Sigmoid colon (tissue), 6 donors: ENCODE measurements at regions not wholly inside any gene's neighbourhood (a gene's known extent, or its start where the extent isn't known, plus 50 kb on each side); places are given as distances from the start of the nearest gene placed in this dataset.

Experiments
- DNase-seq: peaks from one replicate; pipeline ENCODE4 v3.0.0-alpha.2; 2019
- H3K27ac ChIP-seq, 4 donors: fragments of 200-600 bp; sonication (generic); one replicate each; pipeline ENCODE4 v1.5.1; 2016 to 2019; ENCODE audit warnings: mild to moderate bottlenecking in 1 of 4
- H3K27me3 ChIP-seq, 3 donors: fragments of 200-600 bp; sonication (generic); one replicate each; pipeline ENCODE4 v1.5.1; 2019; ENCODE audit warnings: mild to moderate bottlenecking in 1 of 3
- H3K36me3 ChIP-seq, 4 donors: fragments of 200-600 bp; sonication (generic); one replicate each; pipeline ENCODE4 v1.5.1; 2016 to 2019
- H3K4me1 ChIP-seq, 4 donors: fragments of 200-600 bp; sonication (generic); one replicate each; pipeline ENCODE4 v1.5.1; 2017 to 2019
- H3K4me3 ChIP-seq, 4 donors: fragments of 200-600 bp; sonication (generic); one replicate each; pipeline ENCODE4 v1.5.1; 2017 to 2019; ENCODE audit warnings: mild to moderate bottlenecking in 2 of 4, moderate library complexity in 1 of 4
- H3K9me3 ChIP-seq, 4 donors: fragments of 200-600 bp in 3 of 4; sonication (generic) in 3 of 4; one replicate each; pipeline versions ENCODE4 v1.5.1 to v1.6.1; 2013 to 2019
- EP300 ChIP-seq, 4 donors: sonication (generic); formaldehyde crosslinking; IDR thresholded peaks; one replicate each; pipeline ENCODE4 v1.6.1; 2017; ENCODE audit warnings: antibody characterized with exemption in 4 of 4
- POLR2A ChIP-seq, 2 donors: fragments of 450-650 bp; IDR thresholded peaks; one replicate each; pipeline ENCODE4 v1.6.1; 2016; ENCODE audit warnings: antibody characterized with exemption in 2 of 2, mild to moderate bottlenecking in 2 of 2, moderate library complexity in 2 of 2
- POLR2AphosphoS5 ChIP-seq, 4 donors: sonication (generic); formaldehyde crosslinking; IDR thresholded peaks; one replicate each; pipeline ENCODE4 v1.6.1; 2017; ENCODE audit warnings: antibody characterized with exemption in 4 of 4
- WGBS, 2 donors: extraction: QIAGEN DNeasy Blood & Tissue Kit; methylation state at CpG; one replicate each; pipeline ENCODE4 v1.1.7; 2013; 5-methylcytosine and 5-hydroxymethylcytosine counted together
- intact Hi-C: fragments of 100-400 bp; cut with DNase I; formaldehyde crosslinking; loops from one replicate; pipeline ENCODE4 v1.15.1; 2023
- TF ChIP-seq, protein P1 (sequence below), 4 experiments: fragments of 450-650 bp in 3 of 4; fragments of 200-600 bp in 1 of 4; IDR thresholded peaks; one replicate each; pipeline ENCODE4 v1.5.1; 2016 to 2019; ENCODE audit warnings: antibody characterized with exemption in 4 of 4, mild to moderate bottlenecking in 3 of 4, moderate library complexity in 2 of 4
- donor health status: healthy with polysubstance abuse.
- donor health status: healthy.

DNA sequence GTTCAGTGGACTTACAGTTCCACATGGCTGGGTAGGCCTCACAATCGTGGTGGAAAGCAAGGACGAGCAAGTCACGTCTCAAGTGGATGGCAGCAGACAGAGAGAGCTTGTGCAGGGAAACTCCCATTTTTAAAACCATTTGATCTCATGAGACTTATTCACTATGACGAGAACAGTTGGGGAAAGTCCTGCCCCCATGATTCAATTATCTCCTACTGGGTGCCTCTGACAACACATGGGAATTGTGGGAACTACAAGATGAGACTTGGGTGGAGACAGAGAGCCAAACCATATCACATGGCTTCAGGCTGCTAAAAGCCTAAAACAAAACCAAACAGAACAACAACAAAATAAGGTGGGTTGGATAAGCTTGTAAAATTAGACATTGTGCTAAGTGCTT lies 194.4 kb upstream of the CPEB2 start:
- Histone ChIP-seq H3K9me3 (no peaks in the 10 kb centered on the region), H3K36me3 (no peaks in the 10 kb centered on the region), H3K4me3 (no peak overlapping the region), H3K27ac (no peak overlapping the region), H3K4me1 (no peaks in the 10 kb centered on the region), H3K27me3 (no peaks in the 10 kb centered on the region)
- WGBS, 2 donors = 85 to 88% methylated on average over 4 of the region's 4 CpGs
- DNase-seq = no peak
- intact Hi-C loops = no loop called here
- no peak for TF ChIP-seq POLR2A (IDR thresholded peaks at IDR 0.05)
- TF ChIP-seq, protein P1, sequence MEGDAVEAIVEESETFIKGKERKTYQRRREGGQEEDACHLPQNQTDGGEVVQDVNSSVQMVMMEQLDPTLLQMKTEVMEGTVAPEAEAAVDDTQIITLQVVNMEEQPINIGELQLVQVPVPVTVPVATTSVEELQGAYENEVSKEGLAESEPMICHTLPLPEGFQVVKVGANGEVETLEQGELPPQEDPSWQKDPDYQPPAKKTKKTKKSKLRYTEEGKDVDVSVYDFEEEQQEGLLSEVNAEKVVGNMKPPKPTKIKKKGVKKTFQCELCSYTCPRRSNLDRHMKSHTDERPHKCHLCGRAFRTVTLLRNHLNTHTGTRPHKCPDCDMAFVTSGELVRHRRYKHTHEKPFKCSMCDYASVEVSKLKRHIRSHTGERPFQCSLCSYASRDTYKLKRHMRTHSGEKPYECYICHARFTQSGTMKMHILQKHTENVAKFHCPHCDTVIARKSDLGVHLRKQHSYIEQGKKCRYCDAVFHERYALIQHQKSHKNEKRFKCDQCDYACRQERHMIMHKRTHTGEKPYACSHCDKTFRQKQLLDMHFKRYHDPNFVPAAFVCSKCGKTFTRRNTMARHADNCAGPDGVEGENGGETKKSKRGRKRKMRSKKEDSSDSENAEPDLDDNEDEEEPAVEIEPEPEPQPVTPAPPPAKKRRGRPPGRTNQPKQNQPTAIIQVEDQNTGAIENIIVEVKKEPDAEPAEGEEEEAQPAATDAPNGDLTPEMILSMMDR (IDR thresholded peaks at IDR 0.05) = no peak
- no peak for TF ChIP-seq POLR2AphosphoS5 (IDR thresholded peaks at IDR 0.05)
- TF ChIP-seq EP300 (IDR thresholded peaks at IDR 0.05) = no peak

DNA sequence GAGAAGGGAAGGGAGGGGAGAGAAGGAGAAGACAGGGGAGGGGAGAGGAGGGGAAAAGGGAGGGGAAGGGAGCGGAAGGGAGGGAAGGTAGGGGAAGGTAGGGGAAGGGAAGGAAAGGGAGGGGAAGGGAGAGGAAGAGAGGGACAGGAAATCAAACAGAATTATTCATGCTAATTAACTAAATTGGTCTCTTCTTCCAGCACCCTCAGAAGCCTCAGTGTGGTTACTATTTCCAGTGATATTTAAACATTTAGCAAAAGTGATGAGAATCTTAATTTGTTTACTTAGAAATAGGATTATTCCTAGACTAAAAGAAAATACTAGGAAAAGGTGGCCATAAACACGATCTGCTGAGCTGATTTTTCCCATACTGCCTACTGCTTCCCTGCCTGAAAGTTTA lies 193.1 kb upstream of the CPEB2 start:
- 69 to 74% methylated on average over 2 of the region's 2 CpGs for WGBS, 2 donors
- Histone ChIP-seq H3K36me3 (no peaks in the 10 kb centered on the region), H3K27me3 (no peaks in the 10 kb centered on the region), H3K27ac (no peak overlapping the region), H3K4me3 (no peak overlapping the region), H3K4me1 (no peaks in the 10 kb centered on the region), H3K9me3 (no peaks in the 10 kb centered on the region)
- TF ChIP-seq POLR2A (IDR thresholded peaks at IDR 0.05) (no peak), EP300 (IDR thresholded peaks at IDR 0.05) (no peak), POLR2AphosphoS5 (IDR thresholded peaks at IDR 0.05) (no peak)
- TF ChIP-seq, protein P1 (IDR thresholded peaks at IDR 0.05) = no peak
- intact Hi-C loops = no loop called here
- DNase-seq = no peak

DNA sequence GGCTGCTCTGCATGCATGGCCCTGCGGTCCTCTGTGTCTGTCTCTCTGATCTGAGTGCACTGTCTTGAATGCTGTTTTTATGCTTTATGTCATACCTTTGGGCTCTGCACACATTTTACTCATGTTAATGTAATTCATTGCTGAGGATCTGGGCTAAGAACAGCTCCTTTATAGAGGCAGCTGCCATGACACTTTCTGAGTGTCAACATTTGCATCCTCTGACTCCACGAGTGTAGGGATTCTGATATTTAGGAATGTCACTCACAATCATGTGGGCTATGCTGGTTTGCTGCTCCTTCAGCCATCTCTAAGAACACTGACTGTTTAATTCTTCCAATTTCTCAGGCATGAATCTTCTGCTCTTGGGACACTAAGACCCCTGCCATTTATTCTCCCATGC lies 192.2 kb upstream of the CPEB2 start:
- WGBS, 2 donors = 80 to 82% methylated on average over 2 of the region's 2 CpGs
- DNase-seq = no peak
- Histone ChIP-seq H3K27ac (no peak overlapping the region), H3K9me3 (no peaks in the 10 kb centered on the region), H3K4me1 (no peaks in the 10 kb centered on the region), H3K27me3 (no peaks in the 10 kb centered on the region), H3K4me3 (no peak overlapping the region), H3K36me3 (no peaks in the 10 kb centered on the region)
- intact Hi-C loops = no loop called here
- TF ChIP-seq POLR2A (IDR thresholded peaks at IDR 0.05) = no peak
- TF ChIP-seq, protein P1 (IDR thresholded peaks at IDR 0.05) = no peak

DNA sequence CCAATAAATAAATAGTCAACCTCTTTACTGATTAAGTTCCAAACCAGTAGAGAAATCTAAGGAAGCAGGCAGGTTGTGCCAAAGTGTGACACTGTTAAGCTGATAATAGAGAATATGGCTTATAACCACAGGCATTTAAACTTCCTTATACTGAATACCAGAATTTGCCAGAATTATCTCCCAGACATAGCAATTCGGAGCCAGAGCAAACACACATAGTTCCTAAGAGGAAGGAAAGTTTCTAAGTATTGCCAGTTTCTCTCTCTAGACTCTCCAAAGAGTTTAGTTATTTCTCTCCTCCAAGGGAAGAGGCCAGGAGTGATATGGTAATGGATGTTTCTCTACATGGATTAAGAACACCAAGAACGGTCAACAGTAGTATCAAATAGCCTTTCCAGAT lies 191.7 kb upstream of the CPEB2 start:
- Histone ChIP-seq H3K4me1 (no peaks in the 10 kb centered on the region), H3K27ac (no peak overlapping the region), H3K36me3 (no peaks in the 10 kb centered on the region), H3K27me3 (no peaks in the 10 kb centered on the region), H3K4me3 (no peak overlapping the region), H3K9me3 (no peaks in the 10 kb centered on the region)
- no peak for DNase-seq
- WGBS, 2 donors = 54 to 74% methylated on average over 2 of the region's 2 CpGs
- TF ChIP-seq POLR2A (IDR thresholded peaks at IDR 0.05) = no peak
- TF ChIP-seq, protein P1 (IDR thresholded peaks at IDR 0.05) = no peak
- no peak for TF ChIP-seq EP300 (IDR thresholded peaks at IDR 0.05)
- intact Hi-C loops = no loop called here

DNA sequence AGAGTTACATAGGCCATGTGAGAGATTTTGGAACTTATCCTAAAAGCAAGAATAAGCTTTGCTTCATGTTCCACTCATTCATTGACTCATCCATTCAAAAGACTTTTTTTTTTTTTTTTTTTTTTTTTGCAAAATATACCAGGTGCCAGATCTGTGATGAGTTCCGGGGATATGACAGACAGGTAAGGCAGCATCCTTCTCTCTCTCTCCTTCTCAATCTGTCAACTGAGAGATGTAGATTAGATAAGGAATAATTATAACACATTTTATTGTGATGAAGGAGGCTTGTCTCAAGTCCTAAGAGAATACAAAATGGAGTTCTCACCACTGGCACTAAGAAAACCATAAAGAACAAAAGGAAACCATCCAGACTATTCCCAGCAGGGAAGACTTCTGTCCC lies 190.2 kb upstream of the CPEB2 start:
- Histone ChIP-seq H3K9me3 (no peaks in the 10 kb centered on the region), H3K4me1 (peaks cover 0 to 11% (median 8%) of the 10 kb centered on the region in 4 donors), H3K27ac (no peak overlapping the region), H3K4me3 (no peak overlapping the region), H3K36me3 (no peaks in the 10 kb centered on the region), H3K27me3 (no peaks in the 10 kb centered on the region)
- no peak for DNase-seq
- intact Hi-C loops = no loop called here
- TF ChIP-seq EP300 (IDR thresholded peaks at IDR 0.05) (no peak), POLR2A (IDR thresholded peaks at IDR 0.05) (no peak), POLR2AphosphoS5 (IDR thresholded peaks at IDR 0.05) (no peak)
- TF ChIP-seq, protein P1 (IDR thresholded peaks at IDR 0.05) = no peak
- 96% methylated on average over 1 of the region's 1 CpG for WGBS, 2 donors
